Activated CD8-positive, alpha-beta memory T cell treated with anti-CD3 and anti-CD28 coated beads for 36 hours (primary cell): ENCODE measurements at regions not wholly inside any gene's neighbourhood (a gene's known extent, or its start where the extent isn't known, plus 50 kb on each side); places are given as distances from the start of the nearest gene placed in this dataset.

Experiments used
- CTCF ChIA-PET: fragments of 350-600 bp; sonication (Branson Sonifier 250); formaldehyde crosslinking; loops from one replicate; lab custom pipeline; 2021; ENCODE audit warnings: antibody characterized with exemption; lab: Charles Lee
- POLR2A ChIA-PET: fragments of 350-600 bp; sonication (Branson Sonifier 250); formaldehyde crosslinking; loops from one replicate; lab custom pipeline; 2021; ENCODE audit warnings: antibody characterized with exemption; lab: Charles Lee

DNA sequence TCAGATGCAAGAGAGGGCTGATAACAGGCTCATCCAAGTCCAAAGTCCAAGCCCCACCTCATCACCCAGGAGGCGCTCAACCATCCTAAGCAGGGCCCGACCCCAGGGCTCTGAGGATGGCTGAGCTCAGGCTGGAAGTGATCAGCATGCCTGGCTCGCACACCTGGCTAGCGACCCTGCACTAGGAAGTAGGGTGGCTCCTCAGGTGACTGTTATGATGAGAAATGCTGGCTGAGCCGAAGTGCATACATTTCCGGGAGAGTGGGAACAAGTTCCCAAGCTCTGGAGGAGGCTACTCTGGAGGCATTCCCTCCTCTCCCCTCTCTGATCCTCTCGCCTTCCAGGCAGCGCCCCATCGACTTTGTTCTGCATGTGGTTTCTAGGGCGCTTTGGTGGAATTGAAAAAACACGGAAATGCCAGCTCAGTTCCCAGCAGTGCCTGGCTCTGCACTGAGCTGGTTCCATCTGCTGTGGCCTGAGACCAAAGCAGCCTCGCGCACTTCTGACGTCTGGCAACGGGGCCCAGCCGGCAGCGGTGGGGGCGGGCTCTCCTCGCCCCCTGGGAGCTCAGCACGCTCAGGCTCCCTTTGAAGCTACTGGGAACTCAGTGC lies 130.3 kb downstream of the IRF8 start:
- ChIA-PET CTCF (no interaction called here), POLR2A (no interaction called here)

GRCh38 chr16:86030116-86030515 lies 131.2 kb downstream of the IRF8 start:
- ChIA-PET POLR2A (no interaction called here), CTCF (no interaction called here)

DNA sequence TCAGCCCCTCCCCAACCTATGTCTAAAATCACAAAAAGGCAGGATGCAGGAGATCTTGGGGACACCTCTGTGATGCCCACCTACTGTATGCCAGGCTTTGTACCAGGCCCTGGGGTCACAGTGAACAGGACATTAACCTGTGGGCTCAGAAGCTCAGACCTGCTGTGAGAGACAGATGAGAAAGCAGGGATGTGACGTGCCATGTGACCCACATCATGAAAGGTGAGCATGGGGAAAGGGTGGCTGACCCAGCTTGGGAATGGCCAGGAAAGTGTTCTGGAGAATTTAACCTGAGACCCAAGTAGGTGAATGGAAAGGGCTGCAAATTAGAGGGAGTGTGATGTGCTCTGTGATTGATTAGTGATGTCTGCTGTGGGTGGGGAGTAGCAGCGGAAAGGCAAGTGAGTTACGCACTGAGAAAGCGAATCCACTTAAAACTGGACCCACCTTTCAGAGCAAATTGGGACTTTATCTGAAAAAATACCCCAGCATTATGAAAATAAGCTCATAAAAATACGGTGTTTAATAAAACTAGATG lies 132.2 kb downstream of the IRF8 start:
- POLR2A ChIA-PET: no interaction called here

DNA sequence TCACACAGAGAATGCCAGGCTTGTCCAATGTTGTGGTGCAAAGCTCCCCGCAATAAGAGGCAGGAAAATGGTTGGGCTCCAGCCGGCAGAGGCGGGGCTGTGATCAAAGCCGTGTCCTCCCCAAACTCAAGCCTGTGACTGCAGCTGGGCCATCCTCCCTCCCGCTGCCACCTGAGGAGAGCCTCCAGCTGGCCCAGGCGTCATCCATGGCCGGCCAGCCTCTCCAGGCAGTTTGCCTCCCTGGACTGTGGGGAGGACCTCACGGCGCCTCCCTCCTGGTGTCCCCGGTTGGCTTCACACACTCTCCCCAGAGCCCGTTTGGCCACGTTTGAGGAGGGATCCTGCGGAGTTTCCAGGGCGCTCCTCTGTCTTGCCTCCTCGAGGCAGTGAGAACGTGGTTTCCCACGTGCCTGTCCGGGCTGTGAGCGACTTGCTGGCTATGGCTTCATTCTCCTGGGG lies 134.1 kb downstream of the IRF8 start:
- ChIA-PET CTCF (no interaction called here), POLR2A (no interaction called here)

More for the DNA sequence above, 132.2 kb downstream of the IRF8 start:
- CTCF ChIA-PET: interaction anchor here (0.9 to 1.8 kb wide), 2 partner anchors 210 to 215 kb away, joined by 3 to 4 read pairs; no protein-coding TSS in a partner anchor

GRCh38 chr16:86033971-86034370 lies 135.0 kb downstream of the IRF8 start:
- ChIA-PET CTCF (no interaction called here), POLR2A (no interaction called here)

- CTCF ChIA-PET: no interaction called here
- POLR2A ChIA-PET: no interaction called here
Measured at GRCh38 chr16:86034421-86034919, 135.5 kb downstream of the IRF8 start.

GRCh38 chr16:86035906-86036305 lies 136.9 kb downstream of the IRF8 start:
- ChIA-PET POLR2A (no interaction called here), CTCF (no interaction called here)

DNA sequence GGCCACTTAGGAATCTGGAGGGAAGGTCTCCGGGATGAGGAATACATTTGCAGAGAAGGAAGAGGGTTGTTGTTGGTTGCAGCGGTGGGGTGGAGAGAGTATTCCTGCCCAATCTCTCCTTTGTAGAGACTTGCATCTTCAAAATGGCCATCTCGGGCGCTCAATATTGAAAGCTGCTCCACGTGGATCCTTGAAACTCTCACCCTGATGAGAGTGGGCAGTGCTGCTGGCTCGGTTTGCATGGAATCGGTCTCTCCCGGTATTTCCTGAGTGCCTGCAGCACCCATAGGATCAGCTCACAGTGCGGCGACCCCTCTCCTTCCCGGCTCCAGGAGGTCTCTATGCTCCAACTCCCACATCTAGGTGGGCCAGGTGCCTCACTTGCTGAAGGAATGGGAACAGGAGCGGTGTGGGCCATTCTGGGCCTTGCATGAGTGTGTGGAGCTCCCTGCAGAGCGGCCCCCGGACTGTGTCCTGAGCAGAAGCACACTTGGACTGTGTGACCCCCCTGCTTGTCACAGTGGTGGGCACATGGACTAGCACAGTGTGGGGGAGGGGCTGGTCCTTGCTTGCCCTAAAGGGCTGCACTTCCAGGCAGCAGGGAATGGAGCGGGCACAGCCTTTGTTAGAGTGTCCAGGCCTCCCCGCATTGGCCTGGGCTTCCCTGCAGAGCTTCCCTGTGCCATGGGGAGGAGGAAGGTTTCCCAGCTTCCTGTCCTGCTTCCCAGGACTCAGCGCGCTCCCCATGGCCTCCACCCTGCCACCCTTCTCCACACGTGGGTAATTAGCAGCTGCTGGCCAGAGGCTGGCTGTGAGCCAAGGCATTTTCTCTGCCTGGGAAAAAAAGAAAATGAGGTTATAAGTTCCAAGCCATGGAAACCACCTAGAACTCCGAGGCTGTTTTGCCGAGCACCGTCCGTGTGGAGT lies 139.3 kb downstream of the IRF8 start:
- CTCF ChIA-PET: no interaction called here
- POLR2A ChIA-PET: no interaction called here

DNA sequence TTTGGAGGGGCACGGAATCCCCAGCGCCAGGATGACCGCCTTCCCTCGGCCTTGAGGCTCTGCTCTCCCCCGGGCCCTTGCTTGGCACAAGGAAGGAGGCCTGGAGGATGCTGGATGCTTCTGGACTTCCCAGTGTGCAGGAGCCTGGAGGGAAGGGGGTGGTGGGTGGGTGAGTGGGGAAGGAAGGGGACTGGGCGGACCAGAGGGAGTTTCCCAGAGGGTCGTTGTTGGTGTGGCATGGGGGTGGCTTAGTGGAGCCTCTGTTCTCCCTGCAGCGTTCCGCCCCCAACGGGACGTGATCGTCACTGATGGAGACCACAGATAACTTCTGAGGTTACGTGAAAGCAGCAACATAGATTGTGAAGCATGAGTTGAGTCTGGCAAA lies 140.0 kb downstream of the IRF8 start:
- CTCF ChIA-PET: no interaction called here
- POLR2A ChIA-PET: no interaction called here

DNA sequence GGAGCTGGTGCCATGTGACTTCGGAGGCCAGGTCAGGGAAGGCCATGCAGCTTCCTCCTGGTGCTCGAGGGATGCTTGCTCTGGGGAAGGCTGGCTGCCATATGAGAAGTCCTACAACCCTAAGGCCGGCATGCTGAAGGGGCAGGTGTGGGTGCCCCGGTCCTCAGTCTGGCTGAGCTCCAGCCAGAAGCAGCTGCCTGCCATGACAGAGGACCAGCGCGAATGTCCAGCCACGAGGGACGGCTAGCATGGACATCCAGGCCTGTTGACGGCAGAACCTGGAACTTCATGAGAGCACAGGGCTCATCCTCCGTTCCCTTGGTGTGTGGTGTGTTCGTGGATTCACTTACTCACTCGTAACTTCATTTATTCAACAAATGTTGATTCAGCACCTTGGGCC lies 140.6 kb downstream of the IRF8 start:
- CTCF ChIA-PET: no interaction called here
- POLR2A ChIA-PET: no interaction called here

DNA sequence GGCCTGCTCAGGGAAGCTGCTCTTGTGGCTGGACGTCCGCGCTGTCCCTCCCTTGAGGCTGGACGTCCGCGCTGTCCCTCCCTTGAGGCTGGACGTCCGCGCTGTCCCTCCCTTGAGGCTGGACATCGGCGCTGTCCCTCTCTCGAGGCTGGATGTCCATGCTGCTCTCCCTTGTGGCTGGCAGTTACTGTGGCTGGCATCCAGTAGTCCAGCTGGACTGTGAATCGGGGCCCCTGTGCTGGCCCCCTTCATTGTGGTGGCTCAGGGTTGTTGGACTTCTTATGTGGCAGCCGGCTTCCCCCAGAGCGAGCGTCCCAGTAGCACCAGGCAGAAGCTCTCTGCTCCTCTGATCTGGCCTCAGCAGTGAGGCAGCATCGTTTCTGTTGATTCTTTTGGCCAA lies 141.5 kb downstream of the IRF8 start:
- POLR2A ChIA-PET: no interaction called here
- CTCF ChIA-PET: no interaction called here

DNA sequence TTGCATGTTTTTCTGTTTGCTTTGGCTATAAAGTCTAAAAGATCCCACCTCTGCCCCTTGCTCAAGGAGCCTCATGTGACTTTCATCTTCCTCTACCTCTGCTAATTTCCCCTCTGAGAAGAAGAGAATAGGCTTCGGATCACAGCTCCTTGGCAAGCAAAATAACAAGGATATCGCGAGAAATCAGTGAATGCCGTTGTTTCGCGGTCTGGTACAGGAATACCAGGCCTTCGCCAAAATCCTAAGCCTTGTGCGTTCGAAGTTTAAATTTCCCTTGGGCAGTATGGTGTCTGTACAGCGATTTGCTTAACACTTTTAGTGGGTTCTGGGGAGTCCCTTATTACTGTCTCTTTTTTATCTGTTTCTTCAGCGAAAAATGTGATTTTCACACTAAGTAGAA lies 142.3 kb downstream of the IRF8 start:
- ChIA-PET CTCF (no interaction called here), POLR2A (no interaction called here)

DNA sequence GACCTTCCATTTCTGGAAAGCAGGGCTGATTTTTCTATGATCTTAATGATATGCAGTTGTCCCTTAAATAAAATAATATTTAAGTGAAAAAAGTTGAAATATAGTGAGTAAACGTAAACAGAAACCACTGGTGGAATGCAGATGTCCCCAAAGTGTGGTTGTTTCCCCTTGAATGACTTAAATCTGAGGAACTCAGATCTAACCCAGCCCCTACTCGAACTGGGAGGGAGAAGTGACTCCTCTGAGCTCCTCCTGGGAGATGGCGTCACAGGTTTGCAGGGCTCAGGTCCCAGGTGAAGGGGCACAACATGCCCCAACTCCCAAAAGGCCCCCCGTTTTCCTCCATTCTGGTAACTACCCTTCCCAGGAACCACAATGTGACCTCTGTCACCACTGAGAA lies 142.8 kb downstream of the IRF8 start:
- ChIA-PET POLR2A (no interaction called here), CTCF (no interaction called here)

- CTCF ChIA-PET: no interaction called here
- POLR2A ChIA-PET: no interaction called here
Measured at GRCh38 chr16:86042393-86042792, 143.4 kb downstream of the IRF8 start.

DNA sequence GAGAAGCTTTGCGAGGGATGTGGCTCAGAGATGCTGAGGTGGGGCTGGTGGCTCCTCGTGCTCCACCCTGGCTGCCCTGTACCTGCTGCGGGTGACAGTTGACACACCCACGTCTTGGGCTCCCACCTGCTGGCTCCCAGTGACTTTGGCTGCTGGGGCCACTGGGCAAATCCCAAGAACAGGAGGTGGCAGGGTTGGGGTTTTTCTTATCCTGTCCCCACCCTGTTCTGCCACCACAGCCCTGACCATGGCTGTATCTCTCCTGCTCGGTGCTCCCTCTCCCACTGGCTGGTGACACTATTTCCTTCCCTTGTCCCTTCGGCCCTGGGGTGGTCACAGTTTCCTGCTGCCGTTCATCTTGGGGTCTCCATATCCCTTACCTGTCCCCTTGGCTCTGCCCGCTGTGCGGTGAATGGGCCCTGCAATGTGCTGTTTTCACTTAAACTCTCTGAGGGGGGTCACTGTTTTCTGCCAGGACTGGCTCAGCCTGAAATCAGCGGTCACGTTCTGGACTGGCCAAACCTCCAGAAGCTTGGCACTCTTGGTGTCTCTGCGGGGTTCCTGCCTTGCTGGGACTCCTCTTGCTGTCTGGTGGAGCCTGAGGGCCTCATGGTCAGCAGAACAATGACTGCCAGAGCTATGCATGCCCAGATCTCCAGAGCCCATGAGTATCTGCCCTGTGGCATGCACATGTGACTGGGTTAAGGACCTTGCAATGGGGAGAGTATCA lies 144.2 kb downstream of the IRF8 start:
- POLR2A ChIA-PET: no interaction called here
- CTCF ChIA-PET: interaction anchor here (1.7 to 2.3 kb wide), 2 partner anchors 223 to 477 kb away, joined by 5 to 6 read pairs; no protein-coding TSS in a partner anchor

- ChIA-PET CTCF (interaction anchor here (0.5 to 2.3 kb wide), 3 partner anchors 224 to 476 kb away, joined by 3 to 6 read pairs (median 5); no protein-coding TSS in a partner anchor), POLR2A (no interaction called here)
Measured at GRCh38 chr16:86044241-86044671, 145.3 kb downstream of the IRF8 start.

GRCh38 chr16:86044881-86045590 lies 146.1 kb downstream of the IRF8 start:
- POLR2A ChIA-PET: no interaction called here
- CTCF ChIA-PET: interaction anchor here (0.5 to 2.3 kb wide), 3 partner anchors 84 to 419 kb away, joined by 3 to 6 read pairs (median 3); no protein-coding TSS in a partner anchor

GRCh38 chr16:86045591-86045971 lies 146.6 kb downstream of the IRF8 start:
- CTCF ChIA-PET: interaction anchor here (2.3 kb wide), 1 partner anchor 225 kb away, joined by 6 read pairs; no protein-coding TSS in a partner anchor
- POLR2A ChIA-PET: no interaction called here

GRCh38 chr16:86046026-86046425 lies 147.1 kb downstream of the IRF8 start:
- CTCF ChIA-PET: no interaction called here
- POLR2A ChIA-PET: no interaction called here
